Activated CD4-positive, alpha-beta T cell treated with anti-CD3 and anti-CD28 coated beads, Interleukin-2, amount 50 U/mL, for 48 hours (primary cell): ENCODE measurements at regions not wholly inside any gene's neighbourhood (a gene's known extent, or its start where the extent isn't known, plus 50 kb on each side); places are given as distances from the start of the nearest gene placed in this dataset.
"Not testable (repeated sequence)": the region's sequence is repeated elsewhere in the genome, so short reads cannot be mapped to it uniquely, and the experiment has no call there.

Experiments
- DNase-seq, 2 experiments: peaks; one replicate each; pipeline ENCODE4 v3.0.0-alpha.2; 2020

DNA sequence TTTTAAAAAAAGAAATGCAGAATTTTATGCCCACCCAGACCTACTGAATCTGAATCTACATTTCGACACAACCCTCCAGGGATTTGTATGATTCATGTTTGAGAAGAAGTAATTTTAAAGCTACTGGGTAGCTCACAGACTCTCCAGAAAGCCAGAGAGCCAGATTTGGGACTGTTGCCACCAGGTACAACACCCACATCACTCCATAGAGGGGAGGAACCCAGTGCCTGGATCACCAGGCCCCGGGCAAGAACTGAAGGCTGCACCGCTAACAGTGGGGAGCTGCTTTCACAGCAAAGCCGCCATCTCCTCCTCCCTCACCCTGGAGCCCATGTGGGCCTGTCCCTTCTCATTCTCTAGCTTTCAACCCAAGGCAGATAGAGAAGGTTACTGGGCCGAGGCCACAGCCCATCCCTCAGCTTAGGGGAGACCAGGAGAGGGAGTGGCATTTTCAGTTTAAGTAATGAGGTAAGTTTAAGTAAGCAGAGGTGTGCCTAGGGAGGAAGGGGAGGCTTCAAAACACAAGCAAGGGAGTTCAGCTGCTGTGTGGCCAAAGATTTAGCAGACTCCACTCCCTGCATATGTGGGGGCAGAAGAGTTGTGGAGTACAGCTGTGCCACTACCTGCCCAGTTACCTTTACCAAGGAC, 109.8 kb downstream of the IL12A start:
- no peak for DNase-seq

DNA sequence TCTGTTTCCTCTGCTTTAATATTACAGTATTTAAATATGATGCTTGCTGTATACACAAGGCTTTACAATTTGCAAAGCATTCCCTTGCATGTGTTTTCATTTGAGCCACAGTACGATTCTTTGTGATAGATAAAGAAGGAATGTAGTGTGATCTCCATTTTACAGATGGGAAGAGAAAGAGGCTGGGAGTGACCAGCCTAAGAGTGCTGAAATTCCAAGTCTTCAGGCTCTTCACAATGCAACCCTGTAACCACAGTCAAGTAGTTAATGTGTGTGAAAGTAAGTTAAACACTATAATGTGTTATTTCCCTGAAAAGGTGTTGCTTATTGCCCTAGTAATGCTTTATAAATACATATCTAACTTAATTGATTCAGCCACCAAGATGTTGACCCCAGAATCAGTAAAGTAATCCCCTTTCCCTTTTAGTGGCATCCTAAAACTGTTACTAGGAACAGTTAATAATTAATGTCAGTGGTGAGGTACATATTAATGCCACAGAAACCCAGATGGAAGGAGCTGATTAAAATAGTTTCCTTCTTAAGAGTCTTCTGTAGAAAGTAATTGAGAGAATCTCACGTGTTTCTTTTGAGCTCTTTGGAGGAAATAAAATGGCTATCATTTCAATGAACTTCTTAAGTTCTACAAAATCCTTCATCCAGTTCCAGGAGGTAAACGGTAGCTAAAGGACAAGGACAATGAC, 110.4 kb downstream of the IL12A start:
- DNase-seq = no peak

DNA sequence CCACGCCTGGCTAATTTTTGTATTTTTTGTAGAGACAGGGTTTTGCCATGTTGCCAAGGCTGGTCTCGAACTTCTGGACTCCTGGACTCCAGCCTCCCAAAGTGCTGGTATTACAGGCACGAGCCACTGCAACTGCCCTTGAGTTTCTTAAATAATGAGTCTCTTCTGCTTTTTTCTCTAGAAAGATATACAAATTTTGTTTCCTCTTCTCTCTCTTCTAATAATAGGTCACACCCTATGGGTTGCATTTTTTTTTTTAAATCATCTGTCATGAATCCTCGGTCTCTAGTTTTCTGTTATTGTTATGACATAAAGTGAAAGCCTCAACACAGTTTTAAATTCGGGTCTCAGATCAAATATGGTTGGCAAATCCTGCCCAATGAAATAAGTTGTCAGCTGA, 111.2 kb downstream of the IL12A start:
- no peak for DNase-seq

DNA sequence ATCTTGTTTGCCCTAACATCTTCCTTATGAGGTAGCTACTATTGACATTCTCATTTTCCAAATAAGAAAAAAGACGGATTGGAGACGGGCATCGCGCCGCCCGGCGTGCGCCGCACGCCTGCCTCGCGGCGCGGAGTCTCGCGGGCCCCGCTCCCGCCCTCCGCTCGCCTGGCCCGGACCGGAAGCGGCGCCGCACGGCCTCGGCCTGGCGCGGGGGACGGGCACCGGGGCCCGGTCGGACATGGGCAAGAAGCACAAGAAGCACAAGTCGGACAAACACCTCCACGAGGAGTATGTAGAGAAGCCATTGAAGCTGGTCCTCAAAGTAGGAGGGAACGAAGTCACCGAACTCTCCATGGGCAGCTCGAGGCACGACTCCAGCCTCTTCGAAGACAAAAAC, 112.0 kb downstream of the IL12A start:
- DNase-seq = no peak

DNA sequence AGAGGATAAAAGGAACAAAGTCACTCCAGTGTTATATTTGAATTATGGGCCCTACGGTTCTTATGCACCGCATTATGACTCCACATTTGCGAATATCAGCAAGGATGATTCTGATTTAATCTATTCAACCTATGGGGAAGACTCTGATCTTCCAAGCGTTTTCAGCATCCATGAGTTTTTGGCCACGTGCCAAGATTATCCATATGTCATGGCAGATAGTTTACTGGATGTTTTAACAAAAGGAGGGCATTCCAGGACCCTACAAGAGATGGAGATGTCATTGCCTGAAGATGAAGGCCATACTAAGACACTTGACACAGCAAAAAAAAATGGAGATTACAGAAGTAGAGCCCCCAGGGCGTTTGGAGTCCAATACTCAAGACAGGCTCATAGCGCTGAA, 113.4 kb downstream of the IL12A start:
- DNase-seq = not testable (repeated sequence)

DNA sequence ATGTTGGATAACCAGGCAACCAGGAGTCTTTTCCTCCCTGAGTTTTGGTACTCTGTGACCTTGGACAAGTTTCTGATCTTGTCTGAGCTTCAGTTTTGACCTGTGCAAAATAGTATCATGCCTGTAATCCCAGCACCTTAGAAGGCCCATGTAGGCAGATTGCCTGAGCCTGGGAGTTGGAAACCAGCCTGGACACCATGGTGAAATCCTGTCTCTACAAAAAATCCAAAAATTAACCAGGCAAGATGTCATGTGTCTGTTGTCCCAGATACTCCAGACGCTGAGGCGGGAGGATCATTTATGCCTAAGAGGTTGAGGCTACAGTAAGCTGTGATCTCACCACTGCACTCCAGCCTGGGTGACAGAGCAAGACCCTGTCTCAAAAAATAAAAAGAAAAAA, 114.8 kb downstream of the IL12A start:
- DNase-seq = no peak

DNA sequence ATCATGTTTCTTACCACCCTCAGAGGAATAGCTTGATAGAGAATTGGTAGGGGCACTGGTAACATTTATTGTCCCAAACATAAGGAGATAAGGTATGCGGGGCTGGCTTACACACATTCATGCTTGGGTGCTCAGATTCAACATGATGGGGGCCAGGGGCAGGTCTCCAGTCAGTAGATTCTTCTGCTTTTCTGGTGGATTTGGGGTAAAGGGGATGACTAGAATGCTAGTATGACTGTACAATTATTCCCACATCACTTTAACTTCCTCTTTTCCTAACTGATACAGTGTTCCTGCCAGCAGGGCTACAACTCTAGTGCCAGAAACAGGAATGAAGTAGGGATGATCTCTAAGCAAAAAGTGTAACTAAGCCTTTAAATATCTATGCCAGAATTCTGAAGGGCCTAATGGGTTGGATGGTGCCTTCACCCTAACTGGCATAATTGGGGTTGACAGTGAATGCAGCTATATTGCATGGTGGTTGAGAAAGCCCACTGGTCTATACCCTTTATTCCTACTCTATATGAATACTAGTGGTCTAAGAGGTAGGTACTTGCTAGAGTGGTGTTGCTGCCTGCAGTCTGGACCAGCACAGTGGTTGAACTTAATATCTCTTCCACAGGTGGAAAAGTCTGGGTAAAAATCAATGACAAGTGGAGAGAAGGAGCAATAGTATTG, 117.4 kb downstream of the IL12A start:
- no peak for DNase-seq

DNA sequence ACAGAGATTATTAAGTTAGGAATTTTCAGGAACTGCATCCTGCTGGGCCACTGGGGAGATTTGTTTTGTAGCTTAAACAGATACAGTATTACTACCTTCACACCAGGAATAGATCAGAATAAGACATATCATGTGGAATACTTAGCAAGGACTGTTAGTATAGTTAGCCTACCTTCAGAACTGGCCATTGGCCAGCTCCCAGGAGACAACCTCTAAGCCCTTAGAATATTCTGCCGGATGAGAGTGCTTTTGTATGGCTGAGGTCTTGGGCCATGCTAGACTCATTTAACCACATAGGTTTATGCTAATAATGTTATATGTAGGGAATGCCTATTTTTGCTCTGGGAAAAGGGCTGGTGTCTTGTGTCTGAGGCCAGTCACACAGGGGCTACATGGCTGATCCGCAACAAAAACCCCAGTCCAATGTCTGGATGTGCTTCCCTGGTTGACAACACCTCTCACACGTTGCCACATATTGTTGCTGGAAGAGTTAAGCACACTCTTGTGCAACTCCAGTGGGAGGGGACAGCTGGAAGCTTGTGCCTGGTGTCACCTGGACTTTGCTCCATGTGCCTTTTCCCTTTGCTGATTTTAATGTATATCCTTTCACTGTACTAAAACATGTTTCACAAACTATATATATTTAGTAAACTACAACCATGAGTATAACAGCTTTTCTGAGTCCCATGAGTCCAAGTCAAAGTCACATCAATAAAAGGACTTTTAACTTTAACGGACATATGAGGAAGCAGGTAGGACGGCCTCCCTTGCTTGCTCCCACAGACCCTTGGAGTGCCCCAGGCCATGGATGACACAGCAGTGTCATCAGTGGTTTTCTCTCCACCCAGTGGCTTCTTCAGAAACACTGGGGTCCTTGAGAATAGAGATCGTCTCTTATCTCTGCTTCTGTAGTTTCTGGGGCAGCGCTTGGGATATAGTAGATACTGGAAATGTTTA, 118.0 kb upstream of the C3orf80 start:
- no peak for DNase-seq

DNA sequence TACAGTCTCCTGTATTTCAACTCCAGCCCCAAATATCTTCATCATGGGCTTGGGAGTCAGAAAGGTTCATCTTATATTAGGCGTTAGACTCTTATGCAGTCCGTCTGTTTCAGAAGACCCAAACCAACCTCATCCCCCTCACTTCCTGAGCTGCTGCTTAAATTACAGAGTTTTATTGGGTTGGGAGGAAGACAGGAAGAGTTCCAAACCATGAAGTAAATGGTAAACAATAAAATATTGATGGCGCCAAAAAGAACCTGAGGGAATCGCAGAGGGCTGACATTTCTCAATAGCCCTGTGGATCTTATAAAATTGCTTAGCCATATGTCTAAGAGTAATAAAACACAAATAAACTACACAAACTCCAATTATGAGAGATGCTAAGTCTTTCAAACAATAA, 116.9 kb upstream of the C3orf80 start:
- no peak for DNase-seq

DNA sequence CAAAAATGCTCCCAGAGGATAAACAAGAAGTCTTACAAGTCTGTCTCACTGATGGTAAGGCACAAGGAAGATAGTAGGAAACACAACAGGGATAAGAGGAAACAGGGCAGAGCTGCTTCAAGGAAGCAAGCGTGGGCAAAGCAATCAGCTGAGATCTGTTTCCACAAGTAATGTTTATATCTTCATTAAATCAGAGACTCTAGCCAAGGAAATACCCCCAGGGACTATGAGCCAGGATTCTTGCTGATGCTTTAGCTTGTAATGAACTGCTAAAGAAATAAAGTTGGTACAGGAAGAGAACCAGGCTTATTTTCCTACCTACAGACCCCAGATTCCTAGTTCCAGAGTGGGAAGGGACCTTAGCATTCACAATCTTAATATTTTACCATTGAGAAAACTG, 112.7 kb upstream of the C3orf80 start:
- DNase-seq = no peak

DNA sequence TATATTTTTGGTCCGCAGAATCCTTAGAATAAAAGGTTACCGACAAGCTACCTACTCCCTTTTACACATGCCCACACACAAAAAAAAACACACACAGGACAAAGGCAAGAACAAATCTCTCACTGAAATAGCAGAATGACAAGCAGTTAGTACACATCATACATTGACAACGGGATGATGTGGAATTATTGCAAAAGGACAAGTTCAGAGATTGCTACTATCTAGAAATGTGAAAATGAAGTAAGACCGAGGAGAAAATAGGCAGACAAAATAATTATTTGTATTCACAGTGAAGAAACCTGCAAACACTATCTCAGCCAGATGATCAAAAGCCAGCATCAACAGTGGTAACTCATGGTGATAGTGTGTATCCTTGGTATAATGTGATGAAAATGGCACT, 112.2 kb upstream of the C3orf80 start:
- no peak for DNase-seq

DNA sequence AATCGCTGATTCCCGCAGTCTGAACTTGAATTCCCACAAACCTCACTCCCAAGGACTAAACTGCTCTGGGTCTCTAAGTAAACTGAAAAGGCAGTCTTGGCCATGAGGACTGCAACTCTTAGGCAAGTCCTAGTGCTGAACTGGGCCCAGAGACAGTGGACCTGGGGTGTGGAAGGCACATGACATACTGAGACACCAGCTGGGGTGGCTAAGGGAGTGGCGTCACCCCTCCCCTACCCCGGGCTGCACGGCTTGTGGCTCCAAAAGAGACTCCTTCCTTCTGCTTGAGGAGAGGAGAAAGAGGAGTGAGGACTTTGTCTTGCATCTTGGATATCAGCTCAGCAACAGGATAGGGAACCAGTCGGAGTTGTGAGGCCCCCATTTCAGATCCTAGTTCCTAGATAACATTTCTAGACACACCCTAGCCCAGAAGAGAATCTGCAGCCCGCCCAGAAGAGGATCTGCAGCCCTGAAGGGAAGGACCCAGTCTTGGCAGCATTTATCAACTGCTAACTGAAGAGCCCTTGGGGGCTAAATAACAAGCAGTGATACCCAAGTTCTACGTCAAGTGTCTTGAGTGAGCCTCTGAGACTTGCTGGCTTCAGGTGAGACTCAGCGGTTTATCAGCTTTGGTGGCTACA, 110.7 kb upstream of the C3orf80 start:
- no peak for DNase-seq

DNA sequence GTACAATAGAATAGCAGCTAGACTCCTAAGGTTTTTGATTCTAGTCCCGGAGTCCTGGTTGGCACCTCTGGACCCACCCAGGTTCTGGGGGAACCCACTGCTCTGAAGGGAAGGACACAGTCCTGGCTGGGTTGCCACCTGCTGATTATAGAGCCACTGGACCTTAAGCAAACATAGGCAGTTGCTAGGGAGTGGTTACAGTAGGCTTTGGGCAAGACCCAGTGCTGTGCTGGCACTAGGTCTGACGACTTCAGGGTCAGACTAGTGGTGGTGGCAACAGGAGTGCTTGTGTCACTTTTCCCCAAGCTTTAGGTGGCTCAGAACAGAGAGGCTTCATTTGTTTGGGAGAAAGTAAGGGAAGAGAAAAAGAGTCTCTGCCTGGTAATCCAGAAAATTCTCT, 109.8 kb upstream of the C3orf80 start:
- no peak for DNase-seq

DNA sequence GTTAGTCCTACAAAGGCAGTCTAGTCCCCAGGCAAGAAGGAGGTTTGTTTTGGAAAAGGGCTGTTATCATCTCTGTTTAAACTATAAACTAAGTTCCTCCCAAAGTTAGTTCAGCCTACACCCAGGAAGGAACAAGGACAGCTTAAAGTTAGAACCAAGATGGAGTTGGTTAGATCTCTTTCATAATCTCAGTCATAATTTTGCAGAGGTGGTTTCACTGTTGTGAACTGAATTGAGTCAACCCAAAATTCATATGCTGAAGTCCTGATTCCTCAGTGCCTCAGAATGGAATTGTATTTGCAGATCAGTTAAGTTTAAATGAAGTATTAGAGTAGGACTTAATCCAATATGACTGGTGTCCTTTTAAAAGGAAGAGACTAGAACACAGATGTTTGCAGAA, 101.0 kb upstream of the C3orf80 start:
- no peak for DNase-seq

DNA sequence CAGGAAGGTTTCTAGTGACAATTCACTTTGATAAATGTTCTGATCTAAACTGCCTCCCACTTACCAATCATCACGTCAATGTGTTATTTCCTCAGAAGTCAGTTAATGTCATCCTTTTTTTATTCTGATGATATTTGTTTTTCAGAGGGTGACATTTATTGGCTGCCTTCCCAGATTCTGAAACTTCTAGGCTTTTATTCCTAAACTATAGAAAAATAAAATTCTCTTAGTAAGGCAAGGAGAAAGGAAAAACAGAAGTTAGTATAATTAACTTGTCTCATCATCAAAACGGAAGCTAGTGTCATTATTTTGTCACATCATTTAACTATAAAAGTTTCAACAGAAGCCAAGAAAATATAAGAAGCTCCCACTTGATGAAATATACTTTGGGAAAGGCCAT, 100.0 kb upstream of the C3orf80 start:
- no peak for DNase-seq

DNA sequence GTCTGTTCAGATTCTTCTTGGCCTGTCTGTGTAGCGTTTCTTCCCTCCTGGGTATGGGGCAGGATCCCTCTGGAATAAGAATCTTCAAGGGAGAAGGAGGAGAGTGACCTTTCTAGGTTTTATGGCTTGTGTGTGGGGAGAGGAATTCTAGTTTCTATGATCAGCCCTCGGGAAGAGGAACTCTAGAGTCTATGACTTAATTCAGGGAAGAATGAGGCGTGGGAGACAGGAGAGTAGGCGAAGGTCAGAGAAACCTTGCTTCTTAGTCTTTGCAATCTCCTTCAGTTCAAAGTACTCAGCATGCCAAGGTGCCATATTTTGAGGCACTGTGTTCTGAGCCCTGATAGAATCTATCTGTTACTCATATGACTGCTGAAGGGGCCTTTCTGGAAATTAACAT, 99.2 kb upstream of the C3orf80 start:
- DNase-seq = no peak

DNA sequence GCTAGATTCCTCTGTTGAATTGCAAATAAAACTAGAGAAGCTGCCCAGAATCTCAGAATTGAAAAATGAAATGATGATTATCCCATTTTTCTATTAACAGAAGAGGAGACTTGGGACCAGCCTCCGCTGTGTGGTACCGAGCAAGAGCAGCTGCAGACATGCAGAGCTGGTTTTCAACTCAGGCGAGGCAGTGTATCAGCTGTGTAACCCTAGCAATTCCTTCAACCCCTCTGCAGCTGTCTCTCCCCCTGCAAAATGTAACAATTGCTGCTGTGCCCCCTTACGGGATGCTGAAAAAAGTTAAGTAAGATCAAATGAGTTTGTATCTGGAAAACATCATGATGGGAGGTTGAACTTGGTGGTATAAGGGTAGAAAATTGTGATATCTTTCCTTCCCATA, 98.5 kb upstream of the C3orf80 start:
- no peak for DNase-seq

DNA sequence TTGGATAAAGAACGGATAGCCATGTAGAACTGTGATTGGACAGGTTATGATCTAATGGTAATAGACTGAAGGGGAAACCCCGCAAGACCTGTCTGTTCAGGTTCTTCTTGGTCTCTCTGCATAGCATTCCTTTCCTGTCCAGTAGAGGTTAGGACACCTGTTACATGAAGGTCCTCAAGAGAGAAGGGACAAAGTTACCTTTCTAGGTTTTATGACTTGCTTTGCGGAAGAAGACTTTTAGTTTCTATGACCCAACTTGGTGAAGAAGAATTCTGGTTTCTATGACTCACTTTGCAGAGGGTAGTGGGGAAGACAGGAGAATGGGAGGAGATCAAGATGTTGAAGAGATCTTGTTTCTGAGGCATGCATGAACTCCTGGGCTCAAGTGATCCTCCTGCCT, 97.9 kb upstream of the C3orf80 start:
- no peak for DNase-seq

DNA sequence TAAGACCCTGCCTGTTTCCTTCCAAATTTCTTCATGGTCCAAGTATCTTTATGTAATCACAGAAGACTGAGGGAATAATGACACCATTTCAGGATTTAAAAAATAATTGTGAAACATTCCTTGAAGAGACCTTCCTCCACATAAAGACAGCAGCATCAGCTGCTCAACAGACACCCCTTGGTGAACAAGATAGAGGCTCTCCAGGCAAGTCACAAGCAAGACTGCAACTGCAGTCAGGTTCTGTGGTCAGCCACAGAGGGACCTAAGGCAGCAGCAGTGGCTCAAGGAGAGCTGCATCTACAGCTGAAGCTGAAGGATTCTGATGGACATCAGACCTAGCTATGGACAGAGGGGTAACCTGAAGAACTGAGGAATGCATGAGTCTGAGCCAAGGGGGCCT, 97.2 kb upstream of the C3orf80 start:
- DNase-seq = no peak

DNA sequence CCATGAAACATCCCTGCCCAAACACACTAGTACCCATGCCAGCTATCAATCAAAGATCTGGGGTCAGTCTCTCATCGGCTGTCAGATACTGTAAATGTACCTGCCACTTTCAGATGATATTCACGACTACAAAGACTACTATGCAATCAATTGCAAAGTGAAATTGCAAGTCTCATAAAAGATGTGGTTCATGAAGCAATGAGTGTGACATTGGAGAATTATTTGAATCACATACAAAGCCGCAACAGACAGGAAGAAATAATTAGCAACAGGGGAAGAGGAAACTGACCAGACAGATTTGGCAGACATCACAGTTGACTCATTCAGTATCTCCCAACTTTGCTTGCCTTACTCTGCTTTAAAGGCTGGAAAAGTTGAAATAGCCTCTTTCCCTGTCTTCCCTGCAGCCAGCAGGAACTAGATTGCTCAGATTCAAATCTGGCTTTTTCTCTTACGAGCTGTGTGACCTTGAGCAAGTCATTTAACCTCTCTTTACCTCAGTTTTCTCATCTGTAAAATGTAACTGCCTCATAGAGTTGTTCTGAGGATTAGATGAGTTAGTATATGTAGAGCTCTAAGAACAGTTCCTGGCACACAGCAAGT, 95.7 kb upstream of the C3orf80 start:
- no peak for DNase-seq

DNA sequence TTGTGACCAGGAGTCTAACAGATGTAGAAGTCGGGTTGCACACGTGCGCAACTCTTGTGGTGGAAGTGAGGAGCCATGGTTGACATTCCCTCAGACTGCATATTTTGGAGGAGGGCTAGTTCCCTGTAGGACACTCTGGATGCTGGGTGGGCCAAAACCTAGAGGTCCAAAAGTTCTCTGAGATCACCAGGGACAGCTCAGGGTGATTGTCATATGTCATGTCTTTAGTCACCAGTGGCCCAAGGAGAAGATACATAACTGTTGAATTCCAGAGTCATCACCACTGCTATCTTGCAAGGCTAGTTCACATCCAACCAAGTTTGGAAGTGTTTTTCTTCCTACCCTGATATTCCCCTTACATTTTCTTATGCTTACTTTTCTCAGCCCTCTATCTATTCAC, 95.2 kb upstream of the C3orf80 start:
- no peak for DNase-seq

DNA sequence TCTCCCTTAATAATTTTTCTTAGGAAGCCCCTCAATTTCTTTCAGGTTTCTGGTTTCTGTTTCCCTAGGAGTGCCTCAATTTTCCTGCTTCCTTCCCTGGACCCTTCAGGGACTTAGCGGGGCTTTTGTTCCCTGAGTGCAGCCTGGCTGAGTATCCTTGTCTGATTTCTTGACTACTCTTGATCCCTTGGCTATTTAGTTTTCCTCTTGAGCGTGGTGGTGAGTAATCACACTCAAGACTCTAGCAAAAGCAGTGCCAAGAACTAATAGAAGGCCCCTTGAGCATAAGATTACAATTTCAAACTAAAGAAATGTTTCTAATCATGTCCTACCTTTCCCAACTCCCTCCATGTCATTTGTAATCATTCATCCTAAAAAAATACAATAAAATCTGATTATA, 94.3 kb upstream of the C3orf80 start:
- no peak for DNase-seq
